Naive thymus-derived CD4-positive, alpha-beta T cell (primary cell): ENCODE measurements at regions not wholly inside any gene's neighbourhood (a gene's known extent, or its start where the extent isn't known, plus 50 kb on each side); places are given as distances from the start of the nearest gene placed in this dataset.

Source experiments
- ATAC-seq: fragments of 150-1000 bp; cut with Tn5 transposase; 2 replicates; pipeline ENCODE4 v1.10.0; 2021; ENCODE audit warnings: mild to moderate bottlenecking, moderate library complexity
- CTCF ChIA-PET: fragments of 350-600 bp; sonication (Branson Sonifier 250); formaldehyde crosslinking; loops from one replicate; lab custom pipeline; 2021; ENCODE audit warnings: antibody characterized with exemption; lab: Charles Lee
- POLR2A ChIA-PET: fragments of 350-600 bp; sonication (Branson Sonifier 250); formaldehyde crosslinking; loops from one replicate; lab custom pipeline; 2021; ENCODE audit warnings: antibody characterized with exemption, inconsistent platforms; lab: Charles Lee
- DNase-seq, 9 donors: peaks; one replicate each; pipeline versions ENCODE4 v3.0.0 to v3.0.0-alpha.2; 2020 to 2022; ENCODE audit warnings: mixed read lengths in 1 of 9
- H3K27ac ChIP-seq: one replicate; pipeline ENCODE4 v1.7.0; 2013; ENCODE audit warnings: mild to moderate bottlenecking, low read depth, low read length, moderate library complexity
- H3K27me3 ChIP-seq, 2 donors: one replicate each; pipeline ENCODE4 v1.7.0; 2013; ENCODE audit warnings: low read length in 2 of 2, mild to moderate bottlenecking in 2 of 2, moderate library complexity in 2 of 2; ENCODE audit not compliant: control insufficient read depth in 2 of 2, insufficient read depth in 2 of 2
- H3K36me3 ChIP-seq, 3 experiments: 1 replicate in 2 of 3; 2 replicates in 1 of 3; pipeline ENCODE4 v1.7.0; 2013; ENCODE audit warnings: low read length in 3 of 3, mild to moderate bottlenecking in 3 of 3, moderate library complexity in 1 of 3; ENCODE audit not compliant: insufficient read depth in 3 of 3, control insufficient read depth in 2 of 3
- H3K4me1 ChIP-seq, 2 donors: one replicate each; pipeline ENCODE4 v1.7.0; 2013; ENCODE audit warnings: low read length in 2 of 2, mild to moderate bottlenecking in 2 of 2, moderate library complexity in 1 of 2; ENCODE audit not compliant: control insufficient read depth in 2 of 2, insufficient read depth in 2 of 2
- H3K4me3 ChIP-seq: 2 replicates; pipeline ENCODE4 v1.7.0; 2013; ENCODE audit warnings: mild to moderate bottlenecking, low read length
- H3K9me3 ChIP-seq, 3 experiments: 1 replicate in 2 of 3; 2 replicates in 1 of 3; pipeline ENCODE4 v1.7.0; 2013; ENCODE audit warnings: low read length in 3 of 3; ENCODE audit not compliant: control insufficient read depth in 2 of 3
- H3K27ac Mint-ChIP-seq, 9 donors: one replicate each; pipeline ENCODE4 v1.8.0; 2020 to 2022; ENCODE audit warnings: mixed read lengths in 9 of 9, mild to moderate bottlenecking in 8 of 9, moderate library complexity in 5 of 9, inconsistent platforms in 2 of 9
- H3K27me3 Mint-ChIP-seq, 5 donors: one replicate each; pipeline ENCODE4 v1.8.0; 2021 to 2022; ENCODE audit warnings: mixed read lengths in 5 of 5, mild to moderate bottlenecking in 1 of 5
- H3K36me3 Mint-ChIP-seq, 5 donors: one replicate each; pipeline ENCODE4 v1.8.0; 2020 to 2022; ENCODE audit warnings: mixed read lengths in 5 of 5, mild to moderate bottlenecking in 3 of 5, inconsistent platforms in 1 of 5
- H3K4me1 Mint-ChIP-seq, 7 donors: one replicate each; pipeline ENCODE4 v1.8.0; 2020 to 2022; ENCODE audit warnings: mixed read lengths in 7 of 7, mild to moderate bottlenecking in 3 of 7, inconsistent platforms in 1 of 7
- H3K4me3 Mint-ChIP-seq, 10 donors: one replicate each; pipeline ENCODE4 v1.8.0; 2020 to 2022; ENCODE audit warnings: mild to moderate bottlenecking in 10 of 10, mixed read lengths in 10 of 10, moderate library complexity in 6 of 10, inconsistent platforms in 2 of 10
- H3K9me3 Mint-ChIP-seq, 11 donors: one replicate each; pipeline ENCODE4 v1.8.0; 2020 to 2022; ENCODE audit warnings: mixed read lengths in 11 of 11, mild to moderate bottlenecking in 4 of 11, inconsistent platforms in 1 of 11, moderate library complexity in 1 of 11
- intact Hi-C, 2 donors: fragments of 100-400 bp; cut with micrococcal nuclease; formaldehyde crosslinking; loops; one replicate each; pipeline ENCODE4 v1.15.1; 2023

DNA sequence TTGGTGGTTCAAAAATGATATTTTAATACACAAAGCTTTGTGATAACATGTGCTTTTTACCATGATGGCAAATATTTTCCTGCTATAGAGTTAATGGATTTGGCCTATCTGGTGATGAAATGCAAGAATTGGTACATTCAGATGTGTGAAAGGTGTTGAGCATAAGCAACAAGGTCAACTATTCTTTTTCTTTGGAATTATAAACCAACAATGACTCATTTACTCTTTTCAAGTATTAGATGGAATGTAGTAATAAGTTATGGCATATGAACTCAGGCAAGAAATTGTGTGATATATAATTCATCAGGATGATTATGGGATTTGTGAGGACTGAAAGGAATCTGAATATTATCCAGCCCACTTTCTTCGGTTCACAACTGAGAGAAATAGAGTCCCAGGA lies 471.4 kb downstream of the ETNK1 start:
- Mint-ChIP-seq H3K36me3 (no peaks in the 10 kb centered on the region), H3K9me3 (peaks cover 0 to 7% (median 0%) of the 10 kb centered on the region in 11 donors), H3K27me3 (peaks cover 0 to 4% (median 0%) of the 10 kb centered on the region in 5 donors), H3K4me3 (no peak overlapping the region), H3K27ac (no peak overlapping the region), H3K4me1 (no peaks in the 10 kb centered on the region)
- no peak for DNase-seq
- no peaks in the 10 kb centered on the region for H3K27me3 ChIP-seq
- no peaks in the 10 kb centered on the region for H3K36me3 ChIP-seq
- H3K27ac ChIP-seq, result no peak overlapping the region
- ChIA-PET POLR2A (no interaction called here), CTCF (no interaction called here)
- H3K9me3 ChIP-seq, result no peaks in the 10 kb centered on the region
- intact Hi-C loops, result no loop called here
- no peak overlapping the region for H3K4me3 ChIP-seq
- no peaks in the 10 kb centered on the region for H3K4me1 ChIP-seq
- no peak for ATAC-seq

DNA sequence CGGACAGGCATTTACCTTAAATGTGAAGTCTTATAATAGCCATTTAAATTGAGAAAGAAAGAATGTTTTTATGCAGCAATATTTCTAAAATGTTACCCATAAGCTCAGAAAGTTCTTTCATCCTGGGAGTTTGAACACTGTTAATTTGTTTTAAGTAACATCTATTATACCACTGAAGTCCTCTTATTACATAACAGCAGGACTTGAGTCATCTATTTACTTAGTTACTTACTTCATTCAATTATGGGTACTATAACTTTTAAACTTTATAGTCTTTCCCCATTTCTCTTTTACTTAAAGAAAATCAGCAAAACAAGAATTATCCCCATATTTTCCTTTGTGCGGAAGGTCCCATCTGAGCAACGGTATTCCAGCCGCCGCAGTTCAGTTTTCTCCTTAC lies 473.1 kb downstream of the ETNK1 start:
- Mint-ChIP-seq H3K4me1 (no peaks in the 10 kb centered on the region), H3K4me3 (no peak overlapping the region), H3K27ac (no peak overlapping the region), H3K9me3 (peaks cover 0 to 7% (median 0%) of the 10 kb centered on the region in 11 donors), H3K27me3 (peaks cover 0 to 4% (median 0%) of the 10 kb centered on the region in 5 donors), H3K36me3 (no peaks in the 10 kb centered on the region)
- DNase-seq, result no peak
- intact Hi-C loops, result no loop called here
- no peak for ATAC-seq
- ChIA-PET CTCF (no interaction called here), POLR2A (no interaction called here)
- H3K27ac ChIP-seq, result no peak overlapping the region
- H3K36me3 ChIP-seq, result no peaks in the 10 kb centered on the region
- H3K27me3 ChIP-seq, result no peaks in the 10 kb centered on the region
- no peak overlapping the region for H3K4me3 ChIP-seq
- no peaks in the 10 kb centered on the region for H3K9me3 ChIP-seq
- no peaks in the 10 kb centered on the region for H3K4me1 ChIP-seq

DNA sequence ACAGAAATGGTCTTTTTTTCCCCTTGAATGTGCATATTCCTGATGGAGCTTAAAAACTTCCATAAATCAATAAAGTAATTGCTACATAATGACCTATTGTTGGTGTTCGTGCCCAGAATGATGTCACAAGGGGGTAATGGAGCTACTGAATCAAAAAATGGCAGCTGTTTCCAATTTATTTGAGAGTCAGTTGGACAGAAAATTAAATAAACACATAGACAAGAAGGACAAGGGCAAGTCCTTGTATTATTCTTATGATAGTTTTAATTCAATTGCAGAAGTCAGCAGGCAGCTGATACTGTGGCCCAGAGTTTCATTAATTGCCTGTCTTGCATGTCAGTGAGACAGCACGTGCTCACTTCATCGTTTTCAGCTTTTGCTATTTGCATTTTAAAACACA lies 473.5 kb downstream of the ETNK1 start:
- intact Hi-C loops, result no loop called here
- Mint-ChIP-seq H3K4me3 (no peak overlapping the region), H3K9me3 (peaks cover 0 to 7% (median 0%) of the 10 kb centered on the region in 11 donors), H3K27me3 (peaks cover 0 to 4% (median 0%) of the 10 kb centered on the region in 5 donors), H3K27ac (no peak overlapping the region), H3K36me3 (no peaks in the 10 kb centered on the region), H3K4me1 (no peaks in the 10 kb centered on the region)
- no peaks in the 10 kb centered on the region for H3K9me3 ChIP-seq
- CTCF ChIA-PET, result no interaction called here
- no peaks in the 10 kb centered on the region for H3K4me1 ChIP-seq
- POLR2A ChIA-PET, result no interaction called here
- no peak overlapping the region for H3K27ac ChIP-seq
- H3K4me3 ChIP-seq, result no peak overlapping the region
- no peaks in the 10 kb centered on the region for H3K27me3 ChIP-seq
- no peak for DNase-seq
- ATAC-seq, result no peak
- no peaks in the 10 kb centered on the region for H3K36me3 ChIP-seq

DNA sequence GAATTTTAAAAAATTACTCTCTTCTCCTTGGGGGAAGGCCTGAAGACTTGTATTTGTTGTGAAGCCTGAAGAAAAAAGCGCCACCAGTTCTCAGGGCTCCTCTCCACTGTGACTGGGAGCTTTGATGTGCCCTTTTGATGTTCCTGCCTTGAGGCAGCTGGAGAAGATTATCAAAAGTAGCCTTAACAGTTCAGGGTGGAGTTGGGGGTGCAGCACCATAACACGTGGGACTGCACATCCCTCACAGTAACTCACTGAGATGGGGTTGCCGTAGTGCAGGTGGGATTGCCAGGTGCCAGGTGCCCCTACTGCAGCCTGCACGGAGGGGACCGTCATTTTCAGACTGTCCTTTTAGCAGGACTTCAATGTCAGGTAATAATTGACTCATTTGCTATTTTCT lies 474.1 kb downstream of the ETNK1 start:
- Histone ChIP-seq H3K27me3 (no peaks in the 10 kb centered on the region), H3K9me3 (no peaks in the 10 kb centered on the region), H3K36me3 (no peaks in the 10 kb centered on the region), H3K27ac (no peak overlapping the region), H3K4me3 (no peak overlapping the region), H3K4me1 (no peaks in the 10 kb centered on the region)
- ATAC-seq, result no peak
- no peak overlapping the region for H3K27ac Mint-ChIP-seq
- H3K27me3 Mint-ChIP-seq, result peaks cover 0 to 4% (median 0%) of the 10 kb centered on the region in 5 donors
- intact Hi-C loops, result no loop called here
- no peak overlapping the region for H3K4me3 Mint-ChIP-seq
- ChIA-PET CTCF (no interaction called here), POLR2A (no interaction called here)
- no peak for DNase-seq
- no peaks in the 10 kb centered on the region for H3K4me1 Mint-ChIP-seq
- no peaks in the 10 kb centered on the region for H3K36me3 Mint-ChIP-seq
- peaks cover 0 to 7% (median 0%) of the 10 kb centered on the region in 11 donors for H3K9me3 Mint-ChIP-seq

DNA sequence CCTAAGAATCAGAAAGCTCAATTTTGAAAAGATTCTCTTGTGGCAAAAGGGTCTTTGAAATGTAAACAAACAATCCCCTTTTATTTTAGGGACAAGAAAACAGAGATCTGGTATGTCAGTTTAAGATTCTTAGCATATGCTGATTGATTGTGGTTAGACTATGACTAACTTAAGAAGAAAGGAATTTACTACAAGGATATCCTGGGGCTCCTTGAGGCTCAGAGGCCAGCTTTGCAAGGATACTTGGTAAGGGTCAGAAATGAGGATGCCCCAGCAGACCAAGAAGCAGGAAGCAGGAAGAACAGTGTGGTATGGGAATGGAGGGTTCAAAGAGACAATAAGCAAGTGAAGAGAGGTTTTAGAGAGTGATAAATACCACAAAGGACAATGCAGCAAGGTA lies 474.6 kb downstream of the ETNK1 start:
- H3K36me3 ChIP-seq, result no peaks in the 10 kb centered on the region
- Mint-ChIP-seq H3K4me3 (no peak overlapping the region), H3K36me3 (no peaks in the 10 kb centered on the region), H3K9me3 (peaks cover 0 to 7% (median 0%) of the 10 kb centered on the region in 11 donors), H3K27ac (no peak overlapping the region), H3K27me3 (peaks cover 0 to 4% (median 0%) of the 10 kb centered on the region in 5 donors), H3K4me1 (no peaks in the 10 kb centered on the region)
- ATAC-seq (no peak), DNase-seq (no peak)
- no peak overlapping the region for H3K27ac ChIP-seq
- H3K4me3 ChIP-seq, result no peak overlapping the region
- CTCF ChIA-PET, result no interaction called here
- no peaks in the 10 kb centered on the region for H3K27me3 ChIP-seq
- POLR2A ChIA-PET, result no interaction called here
- intact Hi-C loops, result no loop called here
- H3K9me3 ChIP-seq, result no peaks in the 10 kb centered on the region
- no peaks in the 10 kb centered on the region for H3K4me1 ChIP-seq

DNA sequence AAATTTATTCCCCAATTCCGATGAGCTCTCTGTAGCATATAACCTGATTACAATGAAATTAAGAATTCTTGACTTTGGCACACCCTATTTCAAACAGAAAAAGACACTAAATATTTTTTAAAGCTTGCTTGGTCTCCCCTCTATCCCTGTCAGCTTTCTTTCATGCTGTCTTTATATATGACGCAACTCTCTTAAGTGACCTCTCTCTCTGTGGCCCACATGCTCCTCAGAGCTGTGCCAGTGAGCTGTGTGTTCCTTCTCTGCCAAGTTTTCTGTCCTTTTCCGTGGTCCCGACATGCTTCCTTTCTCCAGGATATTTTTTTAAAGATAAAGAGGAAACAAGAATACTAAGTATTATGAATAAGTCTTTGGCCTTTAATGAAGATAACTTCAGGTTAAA lies 484.0 kb downstream of the ETNK1 start:
- Mint-ChIP-seq H3K27me3 (no peaks in the 10 kb centered on the region), H3K4me3 (no peak overlapping the region), H3K27ac (no peak overlapping the region), H3K36me3 (no peaks in the 10 kb centered on the region), H3K4me1 (no peaks in the 10 kb centered on the region), H3K9me3 (peaks cover 0 to 4% (median 0%) of the 10 kb centered on the region in 11 donors)
- no peaks in the 10 kb centered on the region for H3K36me3 ChIP-seq
- H3K27ac ChIP-seq, result no peak overlapping the region
- ChIA-PET CTCF (no interaction called here), POLR2A (no interaction called here)
- no peak overlapping the region for H3K4me3 ChIP-seq
- no peaks in the 10 kb centered on the region for H3K9me3 ChIP-seq
- no peak for ATAC-seq
- no peaks in the 10 kb centered on the region for H3K4me1 ChIP-seq
- DNase-seq, result no peak
- intact Hi-C loops, result no loop called here
- no peaks in the 10 kb centered on the region for H3K27me3 ChIP-seq

DNA sequence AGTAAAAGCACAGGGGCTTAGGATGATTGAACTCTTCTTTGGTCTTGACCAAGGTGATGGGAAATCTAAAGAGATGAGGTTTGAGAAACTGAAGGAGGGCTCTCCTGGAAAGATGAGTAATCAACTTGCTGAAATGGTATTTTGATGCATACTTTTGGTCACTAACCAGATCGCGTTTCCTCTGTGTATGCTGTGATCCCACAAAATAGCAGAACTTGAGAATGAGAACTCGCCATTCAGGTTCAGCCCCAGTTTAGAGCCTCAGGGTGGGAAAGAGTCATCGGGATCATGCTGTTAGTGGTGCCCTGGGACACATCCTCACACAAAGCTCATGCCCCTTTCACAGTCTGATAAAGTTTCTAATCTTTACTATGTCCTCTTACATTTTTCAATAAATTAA lies 488.8 kb downstream of the ETNK1 start:
- no peaks in the 10 kb centered on the region for H3K36me3 ChIP-seq
- no peak overlapping the region for H3K27ac ChIP-seq
- ATAC-seq (no peak), DNase-seq (no peak)
- H3K27ac Mint-ChIP-seq, result no peak overlapping the region
- no peaks in the 10 kb centered on the region for H3K36me3 Mint-ChIP-seq
- H3K4me1 Mint-ChIP-seq, result no peaks in the 10 kb centered on the region
- H3K9me3 Mint-ChIP-seq, result peaks cover 0 to 2% (median 0%) of the 10 kb centered on the region in 11 donors
- no peaks in the 10 kb centered on the region for H3K9me3 ChIP-seq
- no peaks in the 10 kb centered on the region for H3K27me3 ChIP-seq
- H3K4me3 ChIP-seq, result no peak overlapping the region
- H3K4me3 Mint-ChIP-seq, result no peak overlapping the region
- no peaks in the 10 kb centered on the region for H3K27me3 Mint-ChIP-seq
- H3K4me1 ChIP-seq, result no peaks in the 10 kb centered on the region
- CTCF ChIA-PET, result no interaction called here
- POLR2A ChIA-PET, result no interaction called here
- intact Hi-C loops, result no loop called here
